H9 (cell line): ENCODE measurements at regions not wholly inside any gene's neighbourhood (a gene's known extent, or its start where the extent isn't known, plus 50 kb on each side); places are given as distances from the start of the nearest gene placed in this dataset.

ENCODE experiments used
- DNase-seq: peaks from one replicate; pipeline ENCODE4 v3.0.0-alpha.2; 2017
- H2AFZ ChIP-seq: one replicate; pipeline ENCODE4 v1.6.1; 2013; ENCODE audit warnings: mild to moderate bottlenecking, low read length, control low read depth, moderate library complexity
- H2AK5ac ChIP-seq: 2 replicates; pipeline ENCODE4 v1.6.1; 2013; ENCODE audit warnings: low read length, control low read depth, mixed read lengths; ENCODE audit not compliant: insufficient read length
- H2BK120ac ChIP-seq: one replicate; pipeline ENCODE4 v1.6.1; 2013; ENCODE audit warnings: low read depth, mild to moderate bottlenecking, low read length, control low read depth, inconsistent platforms; ENCODE audit not compliant: poor library complexity, severe bottlenecking
- H2BK12ac ChIP-seq: 2 replicates; pipeline ENCODE4 v1.6.1; 2013; ENCODE audit warnings: low read length, control low read depth, mixed read lengths, low read depth; ENCODE audit not compliant: insufficient read length
- H2BK15ac ChIP-seq: 2 replicates; pipeline ENCODE4 v1.6.1; 2013; ENCODE audit warnings: low read depth, low read length, control low read depth
- H2BK20ac ChIP-seq: one replicate; pipeline ENCODE4 v1.6.1; 2013; ENCODE audit warnings: low read depth, mild to moderate bottlenecking, low read length, control low read depth, inconsistent platforms; ENCODE audit not compliant: poor library complexity, severe bottlenecking
- H2BK5ac ChIP-seq: 2 replicates; pipeline ENCODE4 v1.6.1; 2013; ENCODE audit warnings: low read length, control low read depth, mixed read lengths; ENCODE audit not compliant: insufficient read length
- H3K14ac ChIP-seq: 2 replicates; pipeline ENCODE4 v1.6.1; 2013; ENCODE audit warnings: low read length, control low read depth; ENCODE audit not compliant: insufficient read depth
- H3K18ac ChIP-seq: 2 replicates; pipeline ENCODE4 v1.6.1; 2013; ENCODE audit warnings: low read depth, mild to moderate bottlenecking, mixed read lengths, low read length, control low read depth; ENCODE audit not compliant: insufficient read length
- H3K23ac ChIP-seq: 2 replicates; pipeline ENCODE4 v1.6.1; 2013; ENCODE audit warnings: low read length, control low read depth, mixed read lengths, low read depth; ENCODE audit not compliant: insufficient read length
- H3K23me2 ChIP-seq: 2 replicates; pipeline ENCODE4 v1.6.1; 2013; ENCODE audit warnings: low read depth, mild to moderate bottlenecking, mixed read lengths, low read length, control low read depth; ENCODE audit not compliant: insufficient read length, poor library complexity, severe bottlenecking
- H3K27ac ChIP-seq: 2 replicates; pipeline ENCODE4 v1.5.1; 2013; ENCODE audit warnings: low read length, control low read depth, mixed read lengths, low read depth; ENCODE audit not compliant: insufficient read length
- H3K27me3 ChIP-seq: 2 replicates; pipeline ENCODE4 v1.6.1; 2013; ENCODE audit warnings: low read length, control low read depth, inconsistent platforms; ENCODE audit not compliant: insufficient read depth
- H3K4ac ChIP-seq: 2 replicates; pipeline ENCODE4 v1.6.1; 2013; ENCODE audit warnings: low read depth, mild to moderate bottlenecking, control low read depth, inconsistent platforms, low read length, moderate library complexity
- H3K4me1 ChIP-seq: 2 replicates; pipeline ENCODE4 v1.6.1; 2013; ENCODE audit warnings: low read length, control low read depth, inconsistent platforms; ENCODE audit not compliant: insufficient read depth
- H3K4me2 ChIP-seq: 2 replicates; pipeline ENCODE4 v1.6.1; 2013; ENCODE audit warnings: low read length, control low read depth, mixed read lengths; ENCODE audit not compliant: insufficient read length, insufficient read depth
- H3K56ac ChIP-seq: 2 replicates; pipeline ENCODE4 v1.6.1; 2013; ENCODE audit warnings: low read depth, mild to moderate bottlenecking, mixed read lengths, low read length, control low read depth; ENCODE audit not compliant: insufficient read length
- H3K79me1 ChIP-seq: 2 replicates; pipeline ENCODE4 v1.6.1; 2013; ENCODE audit warnings: low read depth, mild to moderate bottlenecking, moderate library complexity, low read length, control low read depth, inconsistent platforms; ENCODE audit not compliant: insufficient read depth, poor library complexity, severe bottlenecking
- H3K79me2 ChIP-seq: 2 replicates; pipeline ENCODE4 v1.6.1; 2013; ENCODE audit warnings: low read length, control low read depth, inconsistent platforms; ENCODE audit not compliant: insufficient read depth
- H3K9ac ChIP-seq: 2 replicates; pipeline ENCODE4 v1.6.1; 2013; ENCODE audit warnings: low read length, control low read depth, mixed read lengths; ENCODE audit not compliant: insufficient read length; ENCODE audit errors: extremely low read depth
- H3K9me3 ChIP-seq: one replicate; pipeline ENCODE4 v1.6.1; 2013; ENCODE audit warnings: low read depth, low read length, inconsistent platforms; ENCODE audit not compliant: control insufficient read depth
- H3T11ph ChIP-seq: one replicate; pipeline ENCODE4 v1.6.1; 2013; ENCODE audit warnings: mild to moderate bottlenecking, low read length, control low read depth, inconsistent platforms
- H4K20me1 ChIP-seq: one replicate; pipeline ENCODE4 v1.6.1; 2013; ENCODE audit not compliant: control insufficient read depth, insufficient read length, insufficient read depth
- H4K5ac ChIP-seq: 2 replicates; pipeline ENCODE4 v1.6.1; 2013; ENCODE audit warnings: low read depth, mild to moderate bottlenecking, mixed read lengths, low read length, control low read depth; ENCODE audit not compliant: insufficient read length
- H4K8ac ChIP-seq: replicated peaks from 2 replicates; pipeline ENCODE4 v1.6.1; 2013; ENCODE audit warnings: low read length, control low read depth, mixed read lengths, low read depth; ENCODE audit not compliant: insufficient read length
- H4K91ac ChIP-seq: 2 replicates; pipeline ENCODE4 v1.6.1; 2013; ENCODE audit warnings: low read depth, mild to moderate bottlenecking, moderate library complexity, mixed read lengths, low read length, control low read depth; ENCODE audit not compliant: insufficient read length
- H3K27ac Mint-ChIP-seq, 3 experiments: 2 replicates in 2 of 3; 3 replicates in 1 of 3; pipeline ENCODE4 v1.8.0; 2020 to 2021; ENCODE audit warnings: mixed read lengths in 3 of 3, mild to moderate bottlenecking in 1 of 3, moderate library complexity in 1 of 3
- H3K27me3 Mint-ChIP-seq: 2 replicates; pipeline ENCODE4 v1.8.0; 2021; ENCODE audit warnings: low read depth, mild to moderate bottlenecking, moderate library complexity, mixed read lengths
- H3K36me3 Mint-ChIP-seq, 3 experiments: 2 replicates in 2 of 3; 3 replicates in 1 of 3; pipeline ENCODE4 v1.8.0; 2020 to 2021; ENCODE audit warnings: low read depth in 3 of 3, mixed read lengths in 3 of 3; ENCODE audit not compliant: insufficient read depth in 1 of 3
- H3K4me1 Mint-ChIP-seq, 2 experiments: 2 replicates each; pipeline ENCODE4 v1.8.0; 2020; ENCODE audit warnings: mixed read lengths in 2 of 2
- H3K4me3 Mint-ChIP-seq, 2 experiments: 2 replicates in 1 of 2; 3 replicates in 1 of 2; pipeline ENCODE4 v1.8.0; 2020 to 2021; ENCODE audit warnings: mild to moderate bottlenecking in 2 of 2, mixed read lengths in 2 of 2, moderate library complexity in 1 of 2
- H3K9me3 Mint-ChIP-seq, 2 experiments: 2 replicates in 1 of 2; 3 replicates in 1 of 2; pipeline ENCODE4 v1.8.0; 2020; ENCODE audit warnings: mild to moderate bottlenecking in 2 of 2, mixed read lengths in 2 of 2, moderate library complexity in 1 of 2
- CTCF ChIP-seq: fragments of 200-600 bp; sonication (generic); conservative IDR thresholded peaks from 3 replicates; pipeline ENCODE4 v1.8.0; 2021; ENCODE audit warnings: antibody characterized with exemption, mild to moderate bottlenecking
- WGBS: extraction: QIAGEN DNeasy Blood & Tissue Kit; methylation state at CpG from one replicate; pipeline ENCODE4 v1.1.7; 2013; ENCODE audit warnings: missing lambda C conversion rate, low lambda C conversion rate, mixed read lengths; ENCODE audit not compliant: insufficient read length; ENCODE audit errors: extremely low coverage; 5-methylcytosine and 5-hydroxymethylcytosine counted together

DNA sequence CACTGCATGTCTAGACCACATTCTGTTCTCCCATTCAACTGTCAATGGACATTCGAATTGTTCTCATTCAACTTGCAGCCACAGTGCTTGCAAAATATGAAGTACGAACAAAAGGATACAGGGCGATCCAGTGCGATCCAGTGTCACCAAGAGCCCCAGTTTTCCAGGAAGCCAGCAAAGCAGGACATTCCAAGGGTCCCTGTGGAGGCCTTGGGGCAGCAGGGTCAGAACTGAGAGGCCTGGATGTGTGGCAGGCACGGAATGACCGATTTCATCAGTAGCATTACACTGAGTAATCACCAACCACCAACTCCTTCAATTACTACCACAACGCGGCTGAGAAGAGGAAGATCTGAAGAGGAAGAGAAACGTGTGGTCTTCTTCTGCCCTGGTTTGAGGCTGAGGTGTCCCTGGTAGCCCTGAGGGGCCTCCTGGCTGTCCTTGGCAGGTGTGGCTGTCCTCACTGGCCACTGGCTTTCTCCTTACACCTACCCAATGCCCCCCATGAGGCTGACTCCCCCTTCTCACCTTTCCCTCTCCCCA, 172.7 kb upstream of the FHL2 start:
- no peaks in the 10 kb centered on the region for H3K9me3 Mint-ChIP-seq
- peaks cover 10% of the 10 kb centered on the region for H3K27me3 Mint-ChIP-seq
- no peak overlapping the region for H3K4me3 Mint-ChIP-seq

More for the DNA sequence above, 172.7 kb upstream of the FHL2 start:
- Histone ChIP-seq H2BK5ac (no peak overlapping the region), H2BK120ac (no peak overlapping the region), H4K91ac (no peak overlapping the region), H3K27me3 (no peaks in the 10 kb centered on the region), H4K20me1 (no peaks in the 10 kb centered on the region), H3K14ac (no peak overlapping the region), H3K18ac (no peak overlapping the region), H3K9me3 (no peaks in the 10 kb centered on the region), H2BK12ac (no peak overlapping the region), H3K23ac (no peak overlapping the region), H2AFZ (no peak overlapping the region), H3K27ac (no peak overlapping the region), H3K79me1 (no peaks in the 10 kb centered on the region), H3K4me1 (no peaks in the 10 kb centered on the region; the same call in 1 of the 2 replicates), H4K5ac (no peak overlapping the region), H3T11ph (no peak overlapping the region), H2AK5ac (no peak overlapping the region), H3K56ac (no peak overlapping the region), H3K9ac (no peak overlapping the region), H2BK15ac (no peak overlapping the region), H2BK20ac (no peak overlapping the region), H4K8ac (no peak overlapping the region), H3K23me2 (no peaks in the 10 kb centered on the region), H3K79me2 (0 out of 2 replicates have a peak, but pooled peaks cover 2% of the 10 kb centered on the region), H3K4ac (no peak overlapping the region), H3K4me2 (no peak overlapping the region)
- WGBS: no CpG with 5 or more reads among the region's 9 CpGs
- no peak for TF ChIP-seq CTCF
- no peak for DNase-seq
- H3K36me3 Mint-ChIP-seq: no peaks in the 10 kb centered on the region
- H3K27ac Mint-ChIP-seq: no peak overlapping the region
- peaks cover 13 to 16% of the 10 kb centered on the region in 2 experiments for H3K4me1 Mint-ChIP-seq
